NCI-H1417 treated with DMSO at 0.1 percent for 48 hours (cell line): ENCODE measurements at regions not wholly inside any gene's neighbourhood (a gene's known extent, or its start where the extent isn't known, plus 50 kb on each side); places are given as distances from the start of the nearest gene placed in this dataset.
"Not testable (repeated sequence)": the region's sequence is repeated elsewhere in the genome, so short reads cannot be mapped to it uniquely, and the experiment has no call there.

Experiments used
- DNase-seq: peaks from one replicate; lab custom pipeline; 2025; lab: John Stamatoyannopoulos, UW

GRCh38 chr10:33899578-33900531, 565.4 kb upstream of the NRP1 start:
- DNase-seq, result no peak

GRCh38 chr10:33897291-33897752, 562.9 kb upstream of the NRP1 start:
- no peak for DNase-seq

- DNase-seq, result no peak
Measured at GRCh38 chr10:33893506-33893905, 559.0 kb upstream of the NRP1 start.

- no peak for DNase-seq
Measured at GRCh38 chr10:33889371-33889770, 554.9 kb upstream of the NRP1 start.

GRCh38 chr10:33887188-33887587, 552.7 kb upstream of the NRP1 start:
- no peak for DNase-seq

- no peak for DNase-seq
Measured at GRCh38 chr10:33886299-33886698, 551.8 kb upstream of the NRP1 start.

GRCh38 chr10:33884604-33885003, 550.1 kb upstream of the NRP1 start:
- no peak for DNase-seq

GRCh38 chr10:33883881-33884280, 549.4 kb upstream of the NRP1 start:
- no peak for DNase-seq

- DNase-seq, result no peak
Measured at GRCh38 chr10:33882996-33883395, 548.5 kb upstream of the NRP1 start.

- no peak for DNase-seq
Measured at GRCh38 chr10:33880291-33880690, 545.8 kb upstream of the NRP1 start.

- no peak for DNase-seq
Measured at GRCh38 chr10:33878238-33878786, 543.8 kb upstream of the NRP1 start.

- no peak for DNase-seq
Measured at GRCh38 chr10:33876584-33877400, 542.3 kb upstream of the NRP1 start.

- no peak for DNase-seq
Measured at GRCh38 chr10:33875924-33876583, 541.6 kb upstream of the NRP1 start.

- no peak for DNase-seq
Measured at GRCh38 chr10:33871061-33871956, 536.8 kb upstream of the NRP1 start.

GRCh38 chr10:33869481-33869880, 535.0 kb upstream of the NRP1 start:
- no peak for DNase-seq

GRCh38 chr10:33869028-33869427, 534.6 kb upstream of the NRP1 start:
- DNase-seq, result no peak

GRCh38 chr10:33867199-33867789, 532.8 kb upstream of the NRP1 start:
- not testable (repeated sequence) for DNase-seq

- DNase-seq, result no peak
Measured at GRCh38 chr10:33863352-33863751, 528.9 kb upstream of the NRP1 start.

- no peak for DNase-seq
Measured at GRCh38 chr10:33862536-33863105, 528.2 kb upstream of the NRP1 start.

- no peak for DNase-seq
Measured at GRCh38 chr10:33861833-33862232, 527.4 kb upstream of the NRP1 start.
